ENCODE measurements at regions not wholly inside any gene's neighbourhood (a gene's known extent, or its start where the extent isn't known, plus 50 kb on each side); places are given as distances from the start of the nearest gene placed in this dataset.
"Not testable (repeated sequence)": the region's sequence is repeated elsewhere in the genome, so short reads cannot be mapped to it uniquely, and the experiment has no call there.

DNA sequence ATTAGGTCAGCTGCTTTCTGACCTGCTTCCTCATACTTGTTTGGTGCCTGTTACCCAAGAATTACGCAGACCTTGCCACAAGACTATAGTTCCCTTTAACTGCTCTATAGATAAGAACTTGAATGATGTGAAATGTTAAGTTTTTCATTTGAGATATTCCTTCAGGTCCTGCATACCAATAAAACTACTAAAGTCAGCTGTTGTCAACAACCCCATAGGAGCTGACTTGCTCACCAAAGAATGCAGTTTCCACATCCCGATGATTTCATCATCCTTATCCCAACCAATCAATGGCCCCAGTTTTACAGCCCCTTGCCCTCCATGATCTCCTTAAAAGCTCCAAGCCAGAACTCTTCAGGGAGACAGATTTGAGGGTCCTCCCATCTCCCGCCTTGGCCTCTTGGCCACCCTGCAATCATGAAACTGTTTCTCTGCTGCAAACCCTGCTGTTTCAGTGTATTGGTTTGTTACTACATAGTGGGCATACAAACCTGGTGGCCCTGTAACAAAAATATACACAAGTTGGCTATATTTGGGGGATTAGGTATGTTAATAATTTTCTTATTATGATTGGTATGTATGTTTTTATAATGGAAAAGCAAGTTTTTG, 396.3 kb upstream of the CHST9 start:
- DNase-seq: no peak

DNA sequence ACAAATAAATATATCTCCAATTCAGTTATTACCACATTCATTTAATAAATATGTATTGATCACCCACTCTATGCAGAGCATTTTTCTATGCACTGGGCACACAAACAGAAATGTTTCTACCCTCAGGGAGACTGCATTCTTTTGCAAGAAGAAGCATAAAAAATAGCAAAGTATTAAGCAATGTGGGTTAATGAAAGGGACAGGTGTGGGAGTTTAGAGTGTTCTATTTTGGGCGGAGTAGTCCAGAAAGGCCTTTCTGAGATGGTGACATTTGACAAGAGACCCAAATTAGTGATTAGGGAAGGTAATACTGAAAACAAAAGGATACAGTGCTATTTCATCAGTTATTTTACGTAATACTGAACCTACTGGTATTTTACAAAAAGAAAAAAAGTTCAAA, 394.3 kb upstream of the CHST9 start:
- no peak for DNase-seq

DNA sequence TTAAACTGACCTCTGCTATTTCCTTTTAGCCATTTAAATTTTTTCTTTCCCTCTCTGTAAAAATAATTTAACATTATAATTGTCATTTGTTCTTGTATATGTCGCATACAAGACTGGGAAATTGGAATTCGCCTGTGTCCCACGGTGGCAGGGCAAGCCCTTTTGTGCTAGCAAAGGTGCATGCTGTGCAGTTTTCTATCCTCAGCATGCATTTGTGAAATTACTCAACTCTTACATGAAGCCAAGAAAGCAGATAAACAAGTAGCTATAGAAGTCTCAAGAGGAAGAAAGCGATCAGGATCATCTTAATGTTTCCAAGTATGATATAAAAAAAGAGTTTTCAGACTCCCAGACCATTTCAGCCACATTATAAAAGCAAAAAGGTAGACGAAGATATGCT, 392.6 kb upstream of the CHST9 start:
- DNase-seq: no peak

DNA sequence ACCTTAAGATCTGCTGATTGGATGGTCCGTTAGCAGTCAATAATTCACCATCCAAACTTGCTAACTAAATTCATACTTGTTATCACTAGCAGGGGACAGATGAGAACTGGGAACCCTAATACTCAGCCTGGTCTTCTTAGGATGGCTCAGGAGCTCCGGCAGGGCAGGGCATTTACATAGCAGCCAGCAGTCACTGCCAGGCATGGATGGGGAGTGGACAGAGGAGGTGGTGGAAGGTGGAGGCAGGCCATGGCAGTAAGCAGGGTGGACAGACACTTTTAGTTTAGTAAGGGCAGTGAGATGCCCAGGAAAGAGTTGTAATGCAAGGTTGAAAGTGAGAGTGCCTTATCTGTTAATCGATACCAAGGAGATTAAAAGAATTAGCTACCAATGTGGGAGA, 392.2 kb upstream of the CHST9 start:
- no peak for DNase-seq

DNA sequence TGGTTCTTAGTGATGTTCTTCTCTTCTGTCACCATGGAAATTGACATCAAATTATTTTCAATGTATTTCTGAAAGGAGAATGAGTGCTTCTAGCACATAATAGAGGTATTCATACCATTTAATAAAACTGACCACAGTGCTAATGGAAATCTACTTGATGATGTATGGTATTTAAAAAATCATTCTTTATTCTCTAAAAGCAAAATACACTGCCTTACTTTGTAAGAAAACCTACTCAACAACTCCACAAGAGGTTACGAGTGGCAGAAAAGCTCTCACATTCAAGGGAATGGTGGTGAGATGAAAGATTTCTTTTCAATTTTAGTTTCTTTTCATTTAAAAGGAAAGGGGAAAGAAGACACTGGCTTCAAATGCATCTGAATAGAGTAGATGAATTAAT, 382.3 kb upstream of the CHST9 start:
- no peak for DNase-seq

DNA sequence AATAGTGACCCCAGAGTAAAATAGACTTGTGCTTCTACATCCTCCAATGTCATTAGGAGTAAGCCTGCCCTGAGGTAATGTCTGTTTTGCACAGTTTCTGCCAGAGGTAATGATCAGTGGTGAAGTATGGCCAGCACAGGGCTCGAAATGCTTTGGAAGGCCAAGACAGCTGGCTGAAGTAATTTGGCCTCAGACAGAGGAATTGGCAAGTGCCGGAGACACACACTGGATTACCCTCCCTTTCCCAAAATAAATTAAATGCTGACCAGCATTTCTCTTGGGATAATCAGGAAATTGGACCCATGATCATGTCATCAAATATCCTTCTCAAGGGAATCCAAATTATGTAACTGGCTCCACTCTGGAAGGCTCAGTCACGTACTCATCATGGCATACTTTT, 379.0 kb upstream of the CHST9 start:
- DNase-seq: no peak

DNA sequence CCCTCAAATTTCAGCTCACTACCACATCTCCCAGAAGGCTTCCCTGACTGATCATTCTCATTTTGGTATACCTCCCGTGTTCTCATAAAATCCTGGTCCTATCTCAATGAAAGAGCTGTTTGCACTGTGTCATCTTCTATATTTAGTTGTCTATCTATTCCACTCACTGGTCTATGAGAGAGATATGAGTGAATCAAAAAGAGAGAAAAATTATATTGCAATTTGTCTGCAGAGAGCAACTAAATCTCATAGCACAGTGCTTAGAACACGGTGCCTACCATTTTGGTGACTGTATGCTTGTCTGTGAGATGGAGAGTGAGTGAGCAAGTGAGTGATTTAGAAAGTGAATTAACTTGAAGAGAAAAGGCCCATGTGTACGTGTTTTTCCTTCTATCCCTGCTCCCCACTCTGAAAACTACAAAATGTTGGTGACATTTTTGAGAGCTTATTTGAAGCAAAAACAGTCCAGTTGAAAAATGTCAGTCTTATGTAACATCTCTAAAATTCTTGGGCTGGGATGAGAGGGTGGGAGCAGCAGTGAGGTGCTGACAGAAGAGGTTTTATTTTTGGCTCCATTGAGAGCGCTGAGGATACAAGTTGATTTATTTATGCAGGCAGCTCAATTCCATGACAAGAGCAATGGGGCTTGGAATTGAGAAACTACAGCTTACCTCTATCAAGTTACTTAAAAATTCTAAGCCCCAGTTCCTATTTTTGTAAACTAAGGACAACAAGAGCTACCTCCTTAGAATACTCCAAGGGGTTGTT, 373.5 kb upstream of the CHST9 start:
- peak; percentile 10 for DNase-seq

DNA sequence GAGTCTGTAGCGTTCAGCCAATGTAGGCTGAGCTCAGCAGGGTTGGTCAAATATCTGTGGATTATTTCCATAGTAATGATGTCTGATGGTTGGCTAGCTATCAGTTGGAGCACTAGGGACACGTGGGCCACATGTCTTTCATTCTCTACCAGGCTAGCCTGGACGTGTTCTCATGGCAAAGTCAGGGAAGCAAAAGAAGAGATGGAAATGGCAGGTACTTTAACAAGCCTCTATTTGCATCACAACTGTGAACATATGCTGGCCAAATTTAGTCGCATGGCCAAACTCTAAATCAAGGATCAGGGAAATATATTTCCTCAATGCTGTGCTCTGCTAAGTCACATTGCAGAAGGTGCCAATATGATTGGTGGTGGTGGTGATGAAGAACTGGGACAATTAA, 371.6 kb upstream of the CHST9 start:
- no peak for DNase-seq

DNA sequence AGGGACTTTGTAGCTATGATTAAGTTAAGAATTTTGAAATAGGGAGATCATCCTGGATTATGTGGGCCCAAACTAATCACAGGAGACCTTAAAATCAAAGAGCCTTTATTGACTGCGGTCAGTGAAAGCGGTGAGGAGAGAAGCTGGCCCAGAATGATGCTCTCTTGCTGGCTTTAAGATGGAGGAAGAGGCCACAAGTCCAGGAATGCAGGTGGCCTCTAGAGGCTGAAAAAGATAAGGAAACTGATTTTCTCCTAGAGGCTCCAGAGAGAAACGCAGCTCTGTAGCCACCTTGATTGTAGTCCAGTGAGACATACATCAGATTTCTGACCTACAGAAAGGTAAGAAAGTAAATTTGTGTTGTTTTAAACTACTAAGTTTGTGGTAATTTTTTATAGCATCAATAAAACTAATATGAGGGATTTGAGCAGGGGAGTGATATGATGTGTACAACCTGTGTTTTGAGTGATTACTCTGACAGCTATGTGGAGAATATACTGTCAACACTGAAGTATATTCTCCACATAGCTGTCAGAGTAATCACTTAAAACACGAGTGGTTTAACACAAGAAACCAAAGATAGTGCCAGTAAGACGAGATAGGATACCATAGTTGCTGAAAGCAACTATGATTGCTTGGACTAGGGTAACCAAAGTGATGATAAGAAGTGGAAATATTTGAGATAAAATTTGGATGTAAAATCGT, 364.4 kb upstream of the CHST9 start:
- DNase-seq: no peak

DNA sequence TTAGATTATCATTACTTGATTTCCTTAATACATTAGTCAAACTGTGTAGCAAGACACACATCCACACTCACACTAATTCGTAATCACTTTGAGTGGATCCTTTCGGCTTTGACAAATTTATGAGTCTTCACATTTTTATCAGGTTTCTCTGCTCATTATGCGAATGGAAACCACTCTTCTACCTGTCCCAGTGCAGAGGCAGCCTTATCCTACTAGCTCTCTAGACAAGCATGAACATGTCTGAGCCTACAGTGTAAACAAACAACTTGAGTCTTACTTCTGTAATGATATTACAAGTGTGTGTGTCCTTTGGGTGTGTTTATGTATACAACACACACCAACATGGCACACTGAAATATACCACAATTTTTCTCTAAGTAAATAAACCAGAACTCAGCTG, 361.9 kb upstream of the CHST9 start:
- no peak for DNase-seq

DNA sequence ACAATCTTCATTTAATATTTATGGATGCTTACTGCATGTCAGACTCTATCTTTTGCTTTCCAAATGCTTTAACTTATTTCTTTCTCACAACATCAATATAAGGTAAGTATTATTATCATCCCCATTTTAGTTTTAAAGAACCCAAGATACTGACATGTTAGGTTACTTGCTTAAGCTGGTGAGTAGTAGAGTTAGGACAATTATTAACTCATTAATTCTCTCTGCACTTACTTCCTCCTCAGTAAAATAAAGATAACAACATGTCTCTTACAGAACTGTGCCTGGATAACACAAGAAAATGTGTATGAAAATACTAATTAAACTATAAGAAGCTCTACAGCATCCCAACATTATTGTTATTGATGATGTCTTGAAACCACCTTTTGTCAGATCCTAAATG, 359.1 kb upstream of the CHST9 start:
- no peak for DNase-seq

DNA sequence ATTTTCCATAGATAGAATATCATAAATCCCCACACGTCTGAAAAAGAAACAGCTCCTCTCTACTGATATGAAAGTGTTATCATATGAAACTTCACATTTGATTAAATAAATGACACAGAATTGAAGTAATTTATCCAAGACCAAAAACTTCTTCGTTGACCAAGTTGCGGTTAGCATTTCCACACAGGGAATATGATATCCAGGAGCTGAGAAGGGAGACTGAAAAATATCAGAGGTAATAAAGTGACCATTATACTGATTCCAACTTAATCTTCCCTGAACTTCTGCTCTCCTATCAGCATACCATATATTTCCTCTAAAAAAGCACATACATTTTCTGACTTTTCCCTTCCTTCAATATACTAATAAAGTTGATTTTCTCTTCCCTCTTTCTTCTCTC, 356.2 kb upstream of the CHST9 start:
- DNase-seq: no peak

DNA sequence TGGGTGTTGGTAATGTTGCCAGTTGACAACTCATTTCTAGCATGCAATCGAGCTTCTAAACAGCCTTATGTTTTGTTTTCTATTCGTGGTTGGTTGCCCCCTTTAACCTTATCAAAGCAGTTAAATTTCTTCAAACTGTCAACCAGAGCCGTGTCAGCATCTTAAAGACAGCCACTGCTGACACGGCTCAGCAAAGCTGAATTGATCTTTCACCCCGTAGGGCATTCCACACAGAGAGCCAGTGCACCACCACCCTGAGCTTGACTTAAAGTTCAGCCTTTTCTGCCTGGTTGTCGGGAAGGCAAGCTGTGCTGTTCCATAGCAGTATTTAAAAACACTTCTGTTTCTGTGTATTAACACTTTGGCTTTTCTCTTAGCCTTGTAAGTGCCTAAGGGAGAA, 355.0 kb upstream of the CHST9 start:
- peak; percentile 30 for DNase-seq

DNA sequence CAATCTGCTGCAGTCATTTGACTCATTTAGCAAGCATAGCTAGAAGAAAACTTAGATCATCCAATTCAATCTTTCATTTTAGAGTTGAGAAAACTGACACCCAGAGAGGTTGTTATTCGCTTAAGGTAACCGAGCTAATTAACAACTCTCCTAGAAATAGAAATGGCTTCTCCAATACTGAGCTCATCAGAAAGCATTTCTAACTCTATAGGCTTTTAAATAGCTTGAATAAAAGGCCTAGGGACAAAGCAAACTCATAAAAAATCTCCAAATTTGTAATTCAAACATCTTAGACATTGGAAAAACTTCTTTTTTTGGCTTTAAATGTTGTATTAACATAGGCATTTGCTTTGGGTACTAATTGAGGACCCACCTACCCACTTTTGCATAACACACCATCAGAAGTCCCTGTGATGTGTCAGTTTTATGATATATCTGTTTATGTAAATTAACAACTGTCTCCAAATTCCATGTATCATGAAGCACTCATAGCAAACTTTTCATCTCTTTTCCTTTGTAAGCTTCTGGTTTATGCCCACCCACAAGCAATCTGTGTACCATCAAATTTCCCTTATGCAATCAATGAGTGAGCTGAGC, 343.9 kb upstream of the CHST9 start:
- DNase-seq: no peak

DNA sequence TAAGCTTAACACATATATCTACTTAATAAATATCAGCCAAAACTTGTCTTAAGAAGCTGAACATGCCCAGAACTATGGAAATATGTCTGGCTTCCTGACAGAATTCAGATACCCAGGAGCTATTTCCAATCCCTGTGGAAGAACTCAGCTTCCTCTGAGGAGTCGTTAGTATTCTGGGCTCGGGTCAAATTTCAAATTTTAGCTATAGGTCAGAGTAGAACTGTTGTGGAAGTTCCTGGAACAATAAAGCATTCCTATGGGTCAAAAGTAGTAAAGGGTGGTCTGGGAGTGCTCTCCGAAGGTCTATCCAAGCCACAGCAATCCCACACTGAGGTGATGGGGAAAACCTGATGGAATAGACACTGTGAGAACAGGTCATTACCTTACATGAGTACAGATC, 342.7 kb upstream of the CHST9 start:
- no peak for DNase-seq

DNA sequence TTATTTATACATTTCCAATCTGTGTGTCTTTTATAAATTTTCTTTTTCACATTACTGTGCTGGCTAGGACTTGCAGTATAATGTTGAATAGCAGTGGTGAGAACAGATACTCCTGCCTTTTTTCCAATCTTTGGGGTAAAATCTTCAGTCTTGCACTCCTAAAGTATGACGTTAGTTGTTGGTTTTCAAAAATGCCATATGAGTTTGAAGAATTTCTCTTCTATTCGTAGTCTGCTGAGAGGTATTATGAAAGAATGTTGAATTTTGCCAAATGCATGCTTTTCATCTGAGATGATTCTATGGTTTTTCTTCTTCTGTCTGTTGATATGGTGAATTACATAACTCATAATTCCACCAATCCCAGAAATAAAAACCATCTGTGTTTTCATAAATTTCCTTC, 335.3 kb upstream of the CHST9 start:
- DNase-seq: no peak

DNA sequence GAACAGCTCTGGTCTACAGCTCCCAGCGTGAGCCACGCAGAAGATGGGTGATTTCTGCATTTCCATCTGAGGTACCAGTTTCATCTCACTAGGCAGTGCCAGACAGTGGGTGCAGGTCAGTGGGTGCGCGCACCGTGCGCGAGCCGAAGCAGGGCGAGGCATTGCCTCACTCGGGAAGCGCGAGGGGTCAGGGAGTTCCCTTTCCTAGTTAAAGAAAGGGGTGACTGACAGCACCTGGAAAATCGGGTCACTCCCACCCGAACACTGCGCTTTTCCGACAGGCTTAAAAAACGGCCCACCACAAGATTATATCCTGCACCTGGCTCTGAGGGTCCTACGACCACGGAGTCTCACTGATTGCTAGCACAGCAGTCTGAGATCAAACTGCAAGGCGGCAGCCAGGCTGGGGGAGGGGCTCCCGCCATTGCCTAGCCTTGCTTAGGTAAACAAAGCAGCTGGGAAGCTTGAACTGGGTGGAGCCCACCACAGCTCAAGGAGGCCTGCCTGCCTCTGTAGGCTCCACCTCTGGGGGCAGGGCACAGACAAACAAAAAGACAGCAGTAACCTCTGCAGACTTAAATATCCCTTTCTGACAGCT, 325.0 kb upstream of the CHST9 start:
- DNase-seq: not testable (repeated sequence)

DNA sequence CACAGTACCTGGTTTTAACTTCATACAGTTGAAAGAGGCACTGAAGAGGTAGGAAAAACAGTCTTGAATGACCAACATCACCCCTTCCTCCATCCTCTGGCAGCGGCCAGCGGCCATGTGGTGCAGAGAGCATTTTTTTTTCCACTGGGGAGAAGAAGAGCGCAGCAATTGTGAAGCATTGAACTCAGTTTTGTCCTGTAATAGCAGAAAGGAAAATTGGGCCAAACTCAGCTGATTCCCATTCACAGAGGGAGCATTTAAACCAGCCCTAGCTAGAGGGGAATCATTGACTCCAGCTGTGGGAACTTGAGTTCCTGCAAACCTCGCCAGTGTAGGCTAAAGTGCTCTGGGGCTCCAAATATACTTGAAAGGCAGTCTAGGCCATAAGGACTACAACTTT, 316.6 kb upstream of the CHST9 start:
- DNase-seq: no peak

DNA sequence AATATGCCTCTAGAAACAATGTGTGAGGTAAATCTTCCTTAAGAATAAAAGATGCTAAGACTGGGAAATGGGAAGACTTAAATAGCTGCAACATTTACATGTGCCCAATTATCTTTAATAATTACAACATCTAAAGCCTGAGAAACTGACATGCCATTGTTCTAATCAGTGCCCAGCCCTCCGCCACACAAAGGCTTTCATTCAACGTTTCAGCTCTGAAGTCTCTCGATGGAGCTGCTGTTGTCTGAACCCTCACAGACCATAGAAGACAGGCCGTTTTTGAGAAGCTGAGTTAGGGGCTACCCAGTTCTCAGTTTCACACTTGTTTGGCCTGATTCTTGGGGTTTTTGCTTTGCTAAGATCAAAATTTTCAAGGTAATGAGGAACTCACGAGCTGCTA, 315.4 kb upstream of the CHST9 start:
- DNase-seq: no peak

DNA sequence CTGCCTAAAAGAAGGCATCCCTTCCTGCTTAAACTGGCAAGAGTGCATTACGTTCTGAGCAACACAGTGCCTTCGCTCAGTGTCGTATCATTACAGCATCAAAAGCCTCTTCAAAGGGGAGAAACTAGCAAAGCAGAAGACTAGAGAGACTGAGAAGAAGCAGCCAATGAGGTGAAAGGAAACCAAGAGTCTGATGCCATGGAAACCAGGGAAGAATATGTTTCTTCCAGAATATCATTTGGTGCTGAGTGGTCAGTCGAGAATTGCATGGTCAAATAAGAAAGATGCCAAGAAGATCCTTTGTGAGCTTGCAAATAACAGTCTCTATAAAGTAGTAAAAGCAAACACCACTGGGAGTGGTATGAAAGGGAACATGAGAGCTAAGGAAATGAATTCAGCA, 312.1 kb upstream of the CHST9 start:
- DNase-seq: no peak

DNA sequence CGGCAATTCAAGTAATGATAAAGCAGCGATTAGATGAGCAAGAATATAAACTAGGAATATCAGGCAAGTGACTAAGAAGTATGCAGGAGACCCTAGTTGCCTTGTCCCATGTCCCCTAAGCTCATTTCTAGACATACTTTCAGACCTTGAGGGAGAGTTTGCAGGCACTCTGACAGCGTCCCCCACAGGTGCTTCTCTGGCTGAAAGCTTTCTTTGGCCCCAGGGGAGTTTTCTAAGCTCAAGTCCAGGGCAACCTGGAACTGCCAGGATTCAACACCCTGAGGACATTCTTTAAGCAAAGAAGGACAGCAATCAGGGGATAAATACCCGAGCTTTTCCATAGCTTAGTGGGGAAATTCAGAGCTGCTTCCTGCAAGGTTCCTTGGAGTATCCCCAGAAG, 308.1 kb upstream of the CHST9 start:
- no peak for DNase-seq

DNA sequence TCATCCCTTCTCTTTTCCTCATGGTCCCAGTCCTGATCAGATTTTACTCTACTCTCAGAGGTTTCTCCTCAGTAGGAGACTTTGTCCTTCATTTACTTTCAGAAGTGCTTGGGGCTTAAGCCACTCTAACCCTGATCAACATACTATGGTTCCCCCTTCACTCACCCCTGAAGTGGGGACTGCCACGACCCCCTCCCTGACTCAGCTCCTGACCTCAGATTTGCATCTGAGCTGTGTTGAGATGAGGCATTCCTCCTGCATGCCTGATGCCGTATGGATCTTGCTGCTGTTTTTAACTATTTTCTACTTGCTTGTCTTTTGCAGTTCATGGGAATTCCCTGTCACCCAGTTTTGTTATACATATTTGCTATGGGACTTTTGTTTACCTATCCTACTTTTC, 306.7 kb upstream of the CHST9 start:
- DNase-seq: no peak

DNA sequence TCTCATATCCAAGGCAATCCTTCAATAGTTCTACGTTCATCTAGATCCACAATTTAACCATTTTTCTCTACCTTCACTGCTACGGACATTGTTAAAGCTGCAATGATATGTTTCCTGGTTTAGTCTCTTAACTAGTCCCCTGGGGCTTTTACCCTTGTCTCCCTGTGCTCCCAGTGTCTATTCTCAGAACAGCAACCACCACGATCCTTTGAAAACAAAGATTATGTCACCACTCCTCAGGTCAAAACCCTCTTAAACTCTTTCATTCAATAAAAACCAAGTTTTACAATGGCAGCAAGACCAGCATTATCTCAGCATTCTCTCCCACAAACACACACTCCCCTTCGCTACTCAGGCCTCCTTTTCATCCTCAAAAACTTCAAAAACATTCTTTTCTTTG, 298.2 kb upstream of the CHST9 start:
- no peak for DNase-seq
